PC-9 (cell line): ENCODE measurements at regions not wholly inside any gene's neighbourhood (a gene's known extent, or its start where the extent isn't known, plus 50 kb on each side); places are given as distances from the start of the nearest gene placed in this dataset.

ENCODE experiments used
- EZH2 ChIP-seq: fragments of 200-600 bp; sonication (generic); IDR thresholded peaks from 2 replicates; pipeline ENCODE4 v1.8.0; 2017; ENCODE audit warnings: antibody characterized with exemption, low read depth
- TF ChIP-seq, protein P1 (sequence below): fragments of 200-600 bp; sonication (generic); conservative IDR thresholded peaks from 2 replicates; pipeline ENCODE4 v1.6.1; 2017; ENCODE audit warnings: mixed run types, antibody characterized with exemption, mild to moderate bottlenecking, moderate library complexity

DNA sequence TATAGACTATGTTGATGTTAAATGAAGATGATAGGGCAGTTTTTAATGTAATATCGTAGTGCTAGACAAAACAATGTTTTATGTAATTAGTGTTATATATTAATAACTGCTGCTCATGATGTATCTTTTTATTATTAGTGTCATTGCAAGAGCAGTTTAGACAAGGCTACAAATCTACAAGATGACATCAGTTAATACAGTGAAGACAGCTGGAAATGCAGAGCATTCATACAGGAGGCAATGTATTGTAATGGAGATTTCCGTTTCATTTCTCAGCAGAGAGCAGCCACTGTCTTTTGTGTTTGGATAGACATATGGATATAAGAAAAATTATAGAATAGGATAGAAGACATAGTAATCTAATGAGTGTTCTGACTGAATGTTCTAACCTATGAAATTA is 178.0 kb downstream of the FOXG1 start:
- TF ChIP-seq, protein P1, sequence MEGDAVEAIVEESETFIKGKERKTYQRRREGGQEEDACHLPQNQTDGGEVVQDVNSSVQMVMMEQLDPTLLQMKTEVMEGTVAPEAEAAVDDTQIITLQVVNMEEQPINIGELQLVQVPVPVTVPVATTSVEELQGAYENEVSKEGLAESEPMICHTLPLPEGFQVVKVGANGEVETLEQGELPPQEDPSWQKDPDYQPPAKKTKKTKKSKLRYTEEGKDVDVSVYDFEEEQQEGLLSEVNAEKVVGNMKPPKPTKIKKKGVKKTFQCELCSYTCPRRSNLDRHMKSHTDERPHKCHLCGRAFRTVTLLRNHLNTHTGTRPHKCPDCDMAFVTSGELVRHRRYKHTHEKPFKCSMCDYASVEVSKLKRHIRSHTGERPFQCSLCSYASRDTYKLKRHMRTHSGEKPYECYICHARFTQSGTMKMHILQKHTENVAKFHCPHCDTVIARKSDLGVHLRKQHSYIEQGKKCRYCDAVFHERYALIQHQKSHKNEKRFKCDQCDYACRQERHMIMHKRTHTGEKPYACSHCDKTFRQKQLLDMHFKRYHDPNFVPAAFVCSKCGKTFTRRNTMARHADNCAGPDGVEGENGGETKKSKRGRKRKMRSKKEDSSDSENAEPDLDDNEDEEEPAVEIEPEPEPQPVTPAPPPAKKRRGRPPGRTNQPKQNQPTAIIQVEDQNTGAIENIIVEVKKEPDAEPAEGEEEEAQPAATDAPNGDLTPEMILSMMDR: no peak
- TF ChIP-seq EZH2: no peak
